ENCODE measurements at regions not wholly inside any gene's neighbourhood (a gene's known extent, or its start where the extent isn't known, plus 50 kb on each side); places are given as distances from the start of the nearest gene placed in this dataset.

DNA sequence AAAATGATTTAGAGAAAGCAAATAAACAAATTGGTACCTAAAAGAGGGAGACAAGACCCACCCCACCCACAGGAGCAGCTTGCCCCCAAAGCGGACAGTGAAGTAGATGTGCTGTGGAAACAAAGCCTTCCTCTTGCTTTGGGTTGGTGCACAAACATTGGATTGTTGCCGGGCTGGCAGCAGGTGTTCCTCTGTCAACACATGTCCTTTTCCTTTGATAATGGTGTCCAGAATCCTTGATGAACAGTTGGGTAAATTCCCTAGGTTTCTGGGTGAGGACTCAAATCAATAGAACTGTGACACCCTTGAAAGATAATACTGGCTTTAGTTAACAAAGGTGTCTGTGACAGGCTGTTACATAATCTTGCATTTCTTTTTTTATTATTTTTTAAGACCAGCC lies 311.8 kb downstream of the SPRY2 start:
- Histone ChIP-seq H3K9me3 (no peaks in the 10 kb centered on the region), H3K27me3 (no peaks in the 10 kb centered on the region), H3K4me3 (ENCODE audit: low read depth, low read length) (no peak overlapping the region), H3K4me1 (peaks cover 8% of the 10 kb centered on the region), H3K36me3 (no peaks in the 10 kb centered on the region)
- no peak for DNase-seq
- TF ChIP-seq, protein P1, sequence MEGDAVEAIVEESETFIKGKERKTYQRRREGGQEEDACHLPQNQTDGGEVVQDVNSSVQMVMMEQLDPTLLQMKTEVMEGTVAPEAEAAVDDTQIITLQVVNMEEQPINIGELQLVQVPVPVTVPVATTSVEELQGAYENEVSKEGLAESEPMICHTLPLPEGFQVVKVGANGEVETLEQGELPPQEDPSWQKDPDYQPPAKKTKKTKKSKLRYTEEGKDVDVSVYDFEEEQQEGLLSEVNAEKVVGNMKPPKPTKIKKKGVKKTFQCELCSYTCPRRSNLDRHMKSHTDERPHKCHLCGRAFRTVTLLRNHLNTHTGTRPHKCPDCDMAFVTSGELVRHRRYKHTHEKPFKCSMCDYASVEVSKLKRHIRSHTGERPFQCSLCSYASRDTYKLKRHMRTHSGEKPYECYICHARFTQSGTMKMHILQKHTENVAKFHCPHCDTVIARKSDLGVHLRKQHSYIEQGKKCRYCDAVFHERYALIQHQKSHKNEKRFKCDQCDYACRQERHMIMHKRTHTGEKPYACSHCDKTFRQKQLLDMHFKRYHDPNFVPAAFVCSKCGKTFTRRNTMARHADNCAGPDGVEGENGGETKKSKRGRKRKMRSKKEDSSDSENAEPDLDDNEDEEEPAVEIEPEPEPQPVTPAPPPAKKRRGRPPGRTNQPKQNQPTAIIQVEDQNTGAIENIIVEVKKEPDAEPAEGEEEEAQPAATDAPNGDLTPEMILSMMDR (IDR thresholded peaks at IDR 0.05; ENCODE audit: low read depth, low read length), result no peak

DNA sequence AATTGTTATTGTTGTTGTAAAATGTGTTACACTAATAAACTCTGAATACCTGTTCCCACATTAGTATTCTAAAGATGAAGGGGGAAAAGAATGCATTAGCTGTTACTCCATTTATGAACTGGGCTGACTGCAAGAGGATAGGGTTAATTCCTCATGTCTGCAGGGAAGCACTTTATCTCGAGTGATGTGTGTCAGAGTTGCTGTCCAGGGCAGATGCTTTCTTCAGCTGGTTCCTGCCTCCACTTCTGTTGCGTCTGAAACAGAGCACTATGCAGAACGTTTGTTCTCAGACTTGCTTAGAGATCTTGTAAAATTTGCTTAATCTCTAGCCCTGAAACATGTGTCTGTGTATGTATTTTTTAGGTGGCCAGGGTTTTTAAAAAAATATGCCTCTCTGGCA lies 318.8 kb downstream of the SPRY2 start:
- TF ChIP-seq, protein P1 (IDR thresholded peaks at IDR 0.05; ENCODE audit: low read depth, low read length), result no peak
- Histone ChIP-seq H3K4me1 (peaks cover 3% of the 10 kb centered on the region), H3K36me3 (no peaks in the 10 kb centered on the region), H3K9me3 (no peaks in the 10 kb centered on the region), H3K27me3 (no peaks in the 10 kb centered on the region), H3K4me3 (ENCODE audit: low read depth, low read length) (no peak overlapping the region)
- peak; percentile 48 for DNase-seq

DNA sequence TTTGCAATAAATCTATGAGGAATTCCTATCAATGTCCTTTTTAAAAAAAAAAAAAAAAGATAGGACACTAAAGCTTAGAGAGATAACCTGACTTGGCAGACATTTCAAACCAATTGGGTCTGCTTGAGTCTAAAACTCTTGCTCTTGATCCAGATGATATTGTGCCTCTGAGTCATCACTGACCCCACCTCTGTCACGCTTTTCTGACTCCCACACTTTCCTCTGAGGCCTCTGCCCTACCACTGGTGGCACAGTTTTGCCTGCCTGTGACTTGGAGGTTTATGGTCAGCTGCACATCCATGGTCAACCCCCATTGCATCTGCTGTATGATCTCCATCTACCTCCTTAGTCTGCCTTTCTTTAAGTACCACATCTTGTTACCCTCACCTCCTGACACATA lies 328.7 kb downstream of the SPRY2 start:
- H3K36me3 ChIP-seq, result no peaks in the 10 kb centered on the region
- no peaks in the 10 kb centered on the region for H3K27me3 ChIP-seq
- H3K4me3 ChIP-seq (ENCODE audit: low read depth, low read length), result no peak overlapping the region
- TF ChIP-seq, protein P1 (IDR thresholded peaks at IDR 0.05; ENCODE audit: low read depth, low read length), result no peak
- no peaks in the 10 kb centered on the region for H3K9me3 ChIP-seq
- H3K4me1 ChIP-seq, result peaks cover 12% of the 10 kb centered on the region
- DNase-seq, result peak; percentile 46

DNA sequence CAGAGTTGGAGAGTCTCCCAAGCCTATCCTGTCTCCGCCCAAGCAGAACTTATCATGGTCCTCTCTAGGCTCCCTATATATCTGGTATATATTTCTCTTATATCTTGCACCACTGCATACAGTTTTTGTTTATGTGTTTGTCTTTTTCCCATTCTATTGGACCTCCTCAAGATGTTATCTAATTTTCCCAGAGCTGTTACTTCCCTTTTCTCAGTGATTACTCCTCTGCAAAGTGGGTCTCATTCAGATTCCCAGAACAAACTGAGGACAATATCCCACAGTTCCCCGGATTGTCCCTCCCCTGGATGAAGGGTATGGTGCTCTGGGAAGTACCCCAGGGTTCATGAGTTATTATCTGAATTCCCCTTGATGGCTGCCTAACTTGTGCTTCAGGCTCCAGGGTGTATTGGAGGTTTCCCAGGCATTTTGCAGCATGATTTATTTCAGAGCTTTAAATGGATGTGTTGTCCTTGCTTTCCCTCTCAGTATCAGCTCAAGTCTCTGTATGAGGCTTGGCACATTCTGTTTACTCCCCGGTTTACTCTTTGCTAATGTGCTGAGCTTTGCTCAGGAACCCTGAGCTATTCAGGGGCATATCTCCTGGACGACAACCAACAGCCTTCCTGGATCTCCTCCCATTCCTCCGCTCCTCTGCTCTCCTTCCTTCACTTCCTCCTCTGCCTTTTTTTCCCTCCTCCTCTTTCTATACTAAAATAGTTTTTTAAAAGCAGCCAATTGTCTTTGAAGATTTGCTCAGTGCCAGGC lies 329.3 kb downstream of the SPRY2 start:
- no peaks in the 10 kb centered on the region for H3K27me3 ChIP-seq
- TF ChIP-seq, protein P1 (IDR thresholded peaks at IDR 0.05; ENCODE audit: low read depth, low read length), result no peak

DNA sequence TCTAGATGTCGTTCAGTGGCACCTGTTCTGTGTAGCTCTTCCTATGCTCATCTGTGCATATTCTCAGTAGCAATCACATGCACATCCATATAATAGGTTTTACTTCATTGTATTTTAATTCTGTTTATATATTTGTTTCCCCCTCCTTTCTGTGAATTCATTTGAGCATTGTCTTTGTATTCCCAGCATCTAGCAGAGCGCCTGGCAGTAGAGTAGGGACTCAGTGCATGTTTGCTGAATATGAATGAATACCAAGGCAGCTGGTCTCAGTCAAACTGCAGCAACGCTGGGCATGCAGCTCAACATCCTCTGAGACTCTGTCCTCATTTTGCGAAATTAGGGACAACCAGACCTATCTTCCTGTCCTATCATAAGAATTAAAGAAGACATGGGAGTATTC lies 330.1 kb downstream of the SPRY2 start:
- H3K27me3 ChIP-seq, result no peaks in the 10 kb centered on the region
- H3K9me3 ChIP-seq, result no peaks in the 10 kb centered on the region

More for the DNA sequence above, 329.3 kb downstream of the SPRY2 start:
- Histone ChIP-seq H3K9me3 (no peaks in the 10 kb centered on the region), H3K36me3 (no peaks in the 10 kb centered on the region), H3K4me1 (peaks cover 12% of the 10 kb centered on the region), H3K4me3 (ENCODE audit: low read depth, low read length) (no peak overlapping the region)
- DNase-seq, result no peak

More for the DNA sequence above, 330.1 kb downstream of the SPRY2 start:
- H3K4me3 ChIP-seq (ENCODE audit: low read depth, low read length), result no peak overlapping the region
- DNase-seq, result no peak
- TF ChIP-seq, protein P1 (IDR thresholded peaks at IDR 0.05; ENCODE audit: low read depth, low read length), result no peak
- no peaks in the 10 kb centered on the region for H3K36me3 ChIP-seq
- peaks cover 12% of the 10 kb centered on the region for H3K4me1 ChIP-seq

Measured in BE2C (cell line).